ENCODE measurements at regions not wholly inside any gene's neighbourhood (a gene's known extent, or its start where the extent isn't known, plus 50 kb on each side); places are given as distances from the start of the nearest gene placed in this dataset.

- TF ChIP-seq EP300 (IDR thresholded peaks at IDR 0.05) = no peak
- peak in 4 of 7 experiments; percentile 5 to 24 (median 12) for TF ChIP-seq CTCF (IDR thresholded peaks at IDR 0.05)
Observed at GRCh38 chr20:61120595-61121515, 131.2 kb upstream of the CDH4 start.

Data from stomach (tissue), 4 donors.